ENCODE measurements at regions not wholly inside any gene's neighbourhood (a gene's known extent, or its start where the extent isn't known, plus 50 kb on each side); places are given as distances from the start of the nearest gene placed in this dataset.

DNA sequence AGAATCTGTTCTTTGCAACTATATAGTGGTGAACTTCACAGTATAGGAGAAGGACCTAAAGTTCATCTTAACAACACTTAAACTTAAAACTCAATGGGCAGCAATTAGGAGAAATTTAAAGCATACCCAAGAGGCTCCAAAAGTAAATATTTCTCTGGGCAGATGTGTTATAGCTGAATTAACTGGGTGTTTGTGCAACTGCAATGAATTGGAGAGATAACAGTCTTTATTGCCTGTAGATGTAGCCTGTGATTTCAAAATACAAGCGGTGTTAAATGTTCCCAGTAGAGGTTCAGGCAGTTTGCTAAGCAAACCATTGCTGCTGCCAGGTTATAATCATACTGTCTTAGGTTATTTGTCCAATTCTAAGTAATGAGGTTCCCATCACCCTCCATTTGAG lies 294.1 kb upstream of the MTNR1B start:
- DNase-seq, result no peak

DNA sequence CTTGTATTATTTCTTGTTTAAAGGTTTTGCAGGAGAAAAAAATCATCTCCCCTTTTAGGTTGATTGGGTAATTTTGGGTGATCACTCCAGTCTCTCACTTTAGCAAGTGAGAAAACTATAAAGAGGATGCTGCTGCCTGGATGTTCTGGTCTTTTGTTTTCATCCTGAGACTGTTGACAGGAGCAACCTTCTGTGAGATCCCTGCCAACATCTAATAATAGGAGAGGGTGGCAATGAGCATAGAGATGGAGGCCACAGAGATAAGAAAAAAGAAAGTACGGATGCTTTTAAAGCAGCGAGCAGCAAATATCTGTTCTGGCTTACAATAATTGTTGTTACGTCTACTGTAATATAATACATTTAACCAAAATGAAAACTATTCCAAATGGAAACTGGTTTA lies 293.6 kb upstream of the MTNR1B start:
- no peak for DNase-seq

DNA sequence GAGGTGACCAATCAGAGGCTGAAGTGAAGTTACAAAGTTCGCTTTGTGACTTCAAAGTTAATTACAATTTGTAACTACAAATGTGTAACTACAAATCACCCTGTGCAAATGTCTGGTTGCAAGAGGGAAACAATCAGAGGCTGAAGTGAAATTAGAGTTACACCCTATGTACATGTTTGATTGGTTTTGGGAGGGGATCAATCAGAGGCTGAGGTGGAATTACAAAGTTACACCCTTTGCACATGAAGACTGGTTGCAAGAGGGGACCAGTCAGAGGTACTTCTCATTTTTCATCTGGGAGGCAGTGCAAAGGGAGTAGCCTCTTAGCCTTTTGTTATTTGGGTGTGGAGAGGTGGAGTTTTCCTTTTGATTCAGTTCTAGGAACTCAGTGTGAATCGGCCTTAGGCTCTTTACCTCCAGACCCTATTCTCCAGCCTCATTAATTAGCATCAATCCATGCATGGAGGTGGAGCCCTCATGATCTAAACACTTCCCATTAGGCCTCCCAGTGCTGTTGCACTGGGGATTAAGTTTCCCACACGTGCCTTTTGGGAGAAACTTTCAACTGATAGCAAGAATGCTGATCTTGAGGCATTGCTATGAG lies 291.3 kb upstream of the MTNR1B start:
- no peak for DNase-seq

DNA sequence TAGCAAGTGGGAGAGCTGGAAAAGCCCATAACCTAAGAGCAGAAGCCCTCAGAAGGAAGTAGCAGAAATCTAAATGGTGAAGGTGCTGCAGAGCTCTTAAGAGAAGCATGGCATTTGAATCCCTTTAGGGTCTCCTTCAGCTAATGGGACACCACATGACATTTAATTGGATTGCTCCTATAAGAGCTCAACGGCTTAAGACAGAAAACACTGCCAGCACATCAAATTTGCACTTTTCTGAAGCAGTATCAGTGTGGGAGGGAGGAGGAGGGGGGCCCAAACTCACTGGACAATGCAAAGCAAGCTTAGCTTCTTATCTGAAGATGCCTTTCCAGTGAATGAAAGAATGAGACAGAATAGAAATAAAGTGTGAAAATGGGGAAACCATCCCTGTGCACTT lies 287.9 kb upstream of the MTNR1B start:
- DNase-seq, result no peak

DNA sequence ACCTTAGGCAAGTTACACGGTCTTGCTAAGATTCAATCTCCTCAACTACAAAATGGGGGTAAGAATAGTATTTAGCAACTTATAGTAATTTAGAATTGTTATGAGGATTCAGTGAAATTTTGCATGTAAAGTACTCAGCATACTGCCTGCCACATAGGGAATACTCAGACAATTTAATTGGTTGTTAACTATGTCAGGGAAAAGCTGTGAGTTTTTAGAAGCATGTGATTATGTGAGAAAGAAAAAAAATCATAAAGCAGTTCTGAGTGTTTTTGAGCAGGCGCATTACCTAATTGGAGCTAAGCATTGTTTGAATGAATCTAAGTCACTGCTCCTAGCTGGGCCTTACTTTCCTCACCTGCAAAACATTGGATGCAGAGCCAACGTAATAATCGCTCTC lies 287.3 kb upstream of the MTNR1B start:
- no peak for DNase-seq

DNA sequence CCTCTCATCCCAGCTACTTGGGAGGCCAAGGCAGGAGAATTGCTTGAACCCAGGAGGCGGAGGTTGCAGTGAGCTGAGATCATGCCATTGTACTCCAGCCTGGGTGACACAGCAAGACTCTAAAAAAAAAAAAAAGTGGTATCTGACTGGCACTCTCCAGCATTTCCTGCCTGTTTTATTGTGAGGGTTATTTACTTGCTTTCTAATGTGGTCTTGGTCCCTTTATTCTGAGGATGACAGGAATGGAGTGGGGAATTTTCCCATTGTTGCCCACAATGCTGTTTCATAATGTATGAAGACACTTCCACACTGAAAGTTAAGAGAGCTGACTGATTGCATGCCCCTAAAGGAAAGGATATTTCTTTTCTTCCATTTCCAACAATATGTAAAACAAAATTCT lies 286.5 kb upstream of the MTNR1B start:
- DNase-seq, result no peak

DNA sequence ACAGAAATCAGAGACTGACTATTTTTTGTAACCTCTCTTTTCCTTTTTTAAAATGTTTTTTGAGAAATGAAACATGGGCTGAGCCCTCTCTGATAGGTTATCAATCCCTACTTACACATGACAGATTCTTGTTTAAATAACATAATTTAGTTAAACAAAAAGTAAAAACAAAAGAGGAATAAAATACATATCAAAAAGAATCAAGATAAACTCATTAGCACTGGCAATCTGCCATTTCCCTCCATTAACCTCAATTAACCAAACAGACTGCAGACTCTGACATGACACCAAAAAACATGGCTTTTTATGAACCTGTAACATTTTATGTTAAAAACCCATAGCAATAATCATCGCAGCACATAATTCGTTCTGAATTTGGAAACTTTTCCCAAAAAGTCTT lies 284.4 kb upstream of the MTNR1B start:
- no peak for DNase-seq

DNA sequence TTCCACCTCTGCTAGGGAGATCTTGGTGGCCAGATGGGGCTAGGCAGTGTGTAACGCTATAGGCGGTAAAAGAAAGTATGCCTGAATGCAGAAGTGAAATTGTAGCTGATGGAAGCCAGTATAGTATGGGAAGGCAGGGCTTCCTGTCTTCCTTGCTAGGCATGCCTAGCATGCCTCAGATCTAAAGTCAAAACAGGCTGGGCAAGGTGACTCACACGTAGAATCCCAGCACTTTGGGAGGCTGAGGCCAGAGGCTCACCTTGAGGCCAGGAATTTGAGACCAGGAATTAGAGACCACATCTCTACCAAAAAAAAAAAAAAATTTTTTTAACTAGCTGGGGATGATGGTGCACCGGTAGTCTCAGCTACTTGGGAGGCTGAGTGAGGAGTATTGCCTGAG lies 281.7 kb upstream of the MTNR1B start:
- no peak for DNase-seq

DNA sequence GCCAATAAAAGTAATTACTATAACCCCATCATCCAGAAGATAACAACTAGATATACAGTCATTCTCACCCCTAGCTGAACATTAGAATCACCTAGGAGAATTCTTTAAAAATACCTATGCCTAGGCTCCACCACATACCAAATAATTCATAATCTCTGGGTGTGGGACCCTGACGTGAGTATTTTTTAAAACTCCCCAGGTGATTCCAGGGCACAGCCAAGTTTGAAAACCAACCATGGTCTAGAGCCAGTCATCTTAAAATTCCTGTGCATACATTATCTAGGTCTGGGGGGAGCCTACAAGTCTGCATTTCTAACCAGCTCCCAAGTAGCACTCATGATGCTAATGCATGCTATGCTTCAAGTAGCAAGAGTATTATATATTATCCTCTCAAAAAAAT lies 281.0 kb upstream of the MTNR1B start:
- no peak for DNase-seq

DNA sequence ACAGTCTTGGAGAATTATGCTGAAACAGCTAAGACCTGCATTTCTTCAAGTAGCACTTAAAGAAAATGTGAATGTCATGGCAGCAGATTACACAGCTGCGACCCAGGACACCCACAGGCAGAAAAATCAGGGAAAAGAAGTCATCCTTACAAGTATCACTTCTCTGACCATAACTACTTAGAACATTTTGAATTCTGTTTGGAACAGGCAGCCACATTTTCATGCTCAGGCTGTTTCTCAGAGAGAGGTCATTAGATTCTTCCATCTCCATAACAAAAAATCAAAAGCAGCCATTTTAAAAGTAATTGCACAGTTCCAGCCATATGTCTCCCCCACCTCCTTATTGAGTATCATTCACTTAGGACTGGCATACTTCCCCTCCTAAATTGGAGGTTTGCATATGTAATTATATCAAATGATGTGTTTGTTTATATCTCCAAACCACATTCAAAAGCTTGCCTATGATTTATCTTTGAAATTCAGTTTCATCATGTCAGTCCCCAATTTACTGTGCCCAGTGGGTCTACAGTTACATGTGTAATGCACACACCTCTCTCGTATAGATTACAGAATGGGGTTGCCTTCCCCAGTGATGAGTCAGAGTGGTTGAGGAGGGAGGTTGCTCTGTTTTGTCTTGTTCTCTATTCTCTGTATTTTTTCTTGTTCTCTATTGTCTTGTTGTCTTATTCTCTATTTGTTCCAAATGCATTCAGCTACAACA lies 276.5 kb upstream of the MTNR1B start:
- DNase-seq, result no peak

DNA sequence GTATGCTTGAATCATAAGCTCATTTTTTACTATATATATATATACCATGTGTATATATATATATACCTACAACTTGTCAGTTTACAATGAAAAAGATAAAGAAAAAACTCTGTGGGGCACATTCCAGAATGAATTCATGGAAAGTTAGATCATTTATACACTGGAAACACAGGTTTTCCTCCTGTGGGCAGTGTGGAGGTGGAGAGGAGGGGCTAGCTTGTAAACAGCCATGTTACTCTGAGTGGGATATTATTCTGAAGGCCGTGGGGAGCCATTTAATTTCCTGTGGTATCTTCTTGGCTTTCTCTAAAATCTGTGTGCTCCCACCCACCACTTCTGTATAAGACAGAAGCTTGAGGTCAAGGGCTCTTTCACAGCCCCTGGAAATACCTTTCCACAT lies 273.4 kb upstream of the MTNR1B start:
- DNase-seq, result no peak

DNA sequence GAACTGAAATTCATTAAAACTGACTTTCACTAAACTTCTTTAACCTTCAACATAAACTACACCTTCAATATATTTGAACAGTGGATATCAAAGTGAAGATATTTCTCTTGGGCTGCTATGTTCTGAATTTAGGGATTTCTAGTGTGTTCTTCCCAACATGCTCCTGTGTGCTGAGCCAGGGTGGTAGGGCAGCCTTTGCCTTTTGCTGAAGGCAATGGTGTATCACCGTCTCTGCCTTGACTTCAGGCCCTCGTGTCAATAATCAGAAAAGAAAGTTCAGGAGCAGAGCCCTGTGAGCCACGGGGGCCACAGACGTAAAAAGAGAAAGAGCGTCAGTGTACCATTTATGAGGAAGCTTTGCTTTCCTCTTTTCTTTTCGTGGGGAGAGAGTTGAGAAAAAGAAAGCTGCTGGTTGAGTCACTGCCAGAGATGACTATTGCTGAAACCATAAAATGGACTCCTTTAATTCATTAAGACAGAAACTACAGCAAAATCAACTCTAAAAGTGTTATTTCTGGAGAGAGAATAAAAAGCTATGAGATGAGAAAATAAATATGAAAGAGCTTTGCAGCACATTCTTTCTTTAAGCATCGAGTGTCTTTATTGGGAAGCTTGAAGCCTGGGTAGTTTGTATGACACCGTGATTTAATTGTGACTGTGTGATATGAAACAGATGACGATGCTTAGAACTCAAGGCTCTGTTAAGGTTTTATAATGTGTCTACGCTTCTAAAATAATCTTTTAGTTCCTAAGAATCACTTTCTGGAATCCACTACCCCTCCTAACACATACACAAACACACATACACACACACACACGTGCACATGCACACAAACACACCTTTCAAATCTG lies 271.8 kb upstream of the MTNR1B start:
- no peak for DNase-seq

DNA sequence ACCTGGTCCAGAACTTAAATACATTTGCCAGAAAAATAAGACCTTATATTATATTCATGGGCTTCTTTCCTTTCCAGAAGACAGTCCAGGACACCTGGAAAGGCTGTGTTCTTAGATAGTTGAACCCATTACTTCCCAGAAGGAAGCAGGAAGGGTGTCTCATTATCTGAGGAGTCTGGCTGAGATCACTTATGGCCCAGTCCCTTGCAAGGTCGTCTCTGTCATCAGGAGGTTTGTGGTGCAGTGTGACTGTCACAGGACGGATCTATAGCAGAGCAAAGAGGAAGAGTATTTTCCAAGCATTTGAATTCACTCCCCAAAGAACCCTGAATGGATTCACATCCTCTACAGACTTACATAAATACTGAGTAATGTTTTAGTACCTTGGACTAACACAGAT lies 270.7 kb upstream of the MTNR1B start:
- DNase-seq, result no peak

DNA sequence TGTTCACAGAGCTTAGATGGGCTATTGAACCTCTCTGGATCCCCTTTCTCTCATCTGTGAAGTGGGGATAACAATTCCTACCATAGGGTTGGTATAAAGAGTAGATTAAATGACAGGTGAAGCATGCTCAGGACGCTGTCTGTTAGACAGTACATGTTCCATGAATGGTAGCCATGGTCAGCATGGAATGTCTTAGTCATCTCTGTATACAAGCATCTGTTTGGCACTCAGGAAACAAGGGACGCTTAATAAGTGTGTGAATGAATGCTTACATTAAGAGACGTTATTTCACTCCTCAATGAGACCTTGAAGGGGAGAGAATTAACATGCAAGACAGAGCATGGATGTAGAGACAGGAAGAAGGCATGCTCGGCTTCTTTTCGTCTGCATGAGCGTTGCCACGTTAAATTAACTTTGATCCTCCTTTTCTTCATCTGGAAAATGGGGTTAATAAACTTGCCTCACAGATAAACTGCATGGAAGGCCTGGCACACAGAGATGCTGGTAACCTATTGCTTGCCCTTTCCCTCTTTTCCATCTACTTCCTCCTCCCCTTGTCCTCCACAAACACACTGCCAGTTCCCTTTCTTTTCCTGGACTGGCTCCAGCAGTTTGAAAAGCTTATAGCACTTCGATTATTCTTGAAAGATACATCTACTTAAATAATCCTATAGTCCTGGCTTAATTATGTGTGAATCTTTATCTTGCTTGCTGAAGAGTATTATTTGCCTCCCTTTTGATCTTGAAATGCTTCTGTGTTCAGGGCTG lies 267.2 kb upstream of the MTNR1B start:
- no peak for DNase-seq

DNA sequence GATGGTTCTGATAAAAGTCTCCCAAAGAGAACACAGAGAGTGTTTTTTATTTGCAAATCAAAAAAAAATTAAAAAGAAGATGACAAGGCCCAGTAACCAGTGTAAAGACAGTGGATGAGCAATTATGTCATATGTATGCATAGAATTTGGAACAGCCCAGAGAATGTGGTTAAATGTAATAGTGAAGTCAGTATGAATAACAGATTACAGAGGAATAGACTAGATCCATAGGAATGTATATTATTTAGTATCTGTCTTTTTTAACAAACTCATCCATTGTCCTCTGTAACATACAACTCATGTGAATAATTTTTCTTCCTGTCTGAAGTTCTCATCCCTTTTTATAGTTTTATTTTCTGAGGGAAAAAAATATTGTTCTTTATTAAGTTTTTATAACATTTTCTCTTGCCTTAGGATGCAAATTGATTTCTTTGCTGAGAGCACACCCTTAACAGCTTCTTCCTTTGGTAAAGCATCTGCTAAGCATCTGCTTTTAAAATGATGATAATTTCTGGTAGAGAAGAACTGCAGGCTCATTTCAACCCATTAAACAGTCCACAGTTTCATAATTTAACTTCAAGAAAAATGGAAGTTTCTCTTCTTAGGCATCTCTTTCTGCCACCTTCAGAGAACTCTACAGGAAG lies 266.5 kb upstream of the MTNR1B start:
- DNase-seq, result no peak

DNA sequence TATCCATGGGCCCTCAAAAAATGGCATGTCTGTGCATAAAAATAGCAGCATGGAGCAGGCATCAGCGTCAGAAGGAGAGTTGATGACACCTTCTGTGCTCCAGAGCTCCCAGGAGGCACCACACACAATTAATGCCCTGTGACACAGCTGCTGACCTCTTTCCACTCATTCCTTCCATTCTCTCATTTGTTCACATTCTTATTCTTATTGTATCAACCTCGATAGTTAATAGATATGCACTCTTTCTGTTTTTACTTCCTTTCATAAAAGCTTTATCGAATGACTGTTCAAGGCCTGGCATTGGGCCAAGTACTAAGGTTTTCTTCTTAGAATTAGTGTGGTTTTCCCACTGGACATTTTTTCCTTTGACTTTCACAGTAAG lies 266.0 kb upstream of the MTNR1B start:
- no peak for DNase-seq

DNA sequence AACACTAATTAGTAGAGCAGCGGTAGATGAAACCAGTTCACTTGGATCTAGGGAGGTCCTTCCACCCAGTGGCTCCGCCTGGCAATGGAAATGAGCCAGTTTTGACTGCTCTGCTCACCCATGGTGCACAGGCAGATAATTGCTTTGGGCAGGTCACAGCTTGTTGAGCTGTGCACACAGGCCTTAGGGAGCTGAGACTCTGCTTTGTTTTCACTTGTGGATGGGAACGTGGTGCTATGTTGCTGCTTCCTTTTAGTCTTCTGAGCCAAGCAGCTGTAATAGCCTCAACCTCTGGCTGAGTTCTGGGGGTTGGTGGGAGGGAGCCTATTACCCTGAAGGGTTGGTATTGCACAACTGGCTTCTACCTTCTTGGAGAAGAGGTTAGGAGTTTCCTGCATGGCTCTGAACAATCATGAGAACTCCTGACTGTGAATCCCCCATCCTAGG lies 262.3 kb upstream of the MTNR1B start:
- no peak for DNase-seq

DNA sequence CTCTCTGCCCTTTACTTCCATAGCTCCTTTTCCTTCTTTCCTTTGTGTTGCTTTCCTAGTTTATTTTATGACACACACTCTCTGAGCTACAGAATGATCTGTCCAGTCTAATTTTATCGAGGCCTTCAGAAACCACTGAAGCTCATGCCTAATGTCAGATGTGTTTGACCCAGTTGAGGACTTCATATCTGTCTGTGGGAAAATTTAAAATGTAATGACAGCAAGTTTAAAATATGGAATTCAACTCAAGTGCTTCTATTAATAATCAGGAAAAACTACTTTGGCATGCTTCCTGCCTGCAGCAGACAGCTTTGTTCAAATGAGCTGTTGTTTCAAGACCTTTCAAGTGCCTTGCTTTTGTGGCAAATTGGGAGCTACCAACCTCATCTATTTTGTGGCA lies 261.8 kb upstream of the MTNR1B start:
- no peak for DNase-seq

DNA sequence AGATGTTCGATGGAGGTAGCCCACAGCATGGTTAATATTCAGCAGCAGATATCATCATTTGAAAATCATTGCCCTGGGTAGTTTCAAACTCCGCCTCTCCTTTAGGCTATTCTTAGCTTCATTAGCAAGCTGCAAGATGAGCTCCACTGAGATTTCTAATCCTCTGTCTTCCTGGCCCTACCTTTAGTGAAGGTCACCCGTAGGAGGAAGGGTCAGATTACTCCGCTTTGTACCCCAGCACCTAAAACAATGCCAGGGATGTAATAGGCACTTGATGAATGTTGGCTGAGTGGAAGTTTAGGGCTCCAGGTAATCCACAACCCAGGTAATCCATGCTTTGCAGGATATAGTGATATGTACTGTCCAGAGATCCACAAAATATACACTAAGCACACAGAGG lies 260.1 kb upstream of the MTNR1B start:
- no peak for DNase-seq

DNA sequence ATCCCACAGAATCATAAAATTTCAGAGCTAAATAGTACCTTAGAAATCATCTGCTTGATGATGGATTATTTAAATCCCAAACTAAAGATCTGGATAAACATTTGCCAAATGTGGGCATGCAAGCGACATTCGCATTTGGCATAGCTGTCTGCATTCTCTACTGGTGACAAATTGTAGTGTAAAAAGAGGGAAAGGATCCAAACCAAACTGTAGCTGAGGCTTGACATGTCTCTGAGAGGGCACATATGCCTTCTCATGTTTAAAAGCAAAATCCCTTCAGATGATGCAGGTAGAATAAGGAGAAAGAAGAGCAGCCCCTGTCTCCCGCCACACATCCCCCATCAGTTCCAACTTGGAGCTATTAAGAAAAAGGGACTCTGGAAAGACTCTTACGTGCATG lies 257.5 kb upstream of the MTNR1B start:
- no peak for DNase-seq

DNA sequence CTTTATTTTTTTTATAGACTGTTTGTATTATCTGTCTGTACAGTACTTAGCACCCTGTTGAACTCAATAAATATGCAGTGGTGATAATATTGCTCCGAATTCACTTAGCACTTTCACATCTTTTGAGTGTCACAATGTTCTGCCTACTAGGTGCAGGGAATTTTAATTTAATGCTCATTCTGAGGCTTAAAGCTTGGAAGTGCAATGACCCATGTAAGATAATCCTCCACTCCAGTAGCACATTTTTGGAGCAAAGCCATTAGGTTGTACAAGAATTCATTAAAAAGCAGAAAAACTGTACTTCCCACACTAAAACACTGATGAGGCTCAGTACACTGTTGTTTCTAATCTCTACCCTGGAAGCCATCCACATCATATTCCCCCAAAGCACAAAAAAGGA lies 255.3 kb upstream of the MTNR1B start:
- DNase-seq, result no peak

DNA sequence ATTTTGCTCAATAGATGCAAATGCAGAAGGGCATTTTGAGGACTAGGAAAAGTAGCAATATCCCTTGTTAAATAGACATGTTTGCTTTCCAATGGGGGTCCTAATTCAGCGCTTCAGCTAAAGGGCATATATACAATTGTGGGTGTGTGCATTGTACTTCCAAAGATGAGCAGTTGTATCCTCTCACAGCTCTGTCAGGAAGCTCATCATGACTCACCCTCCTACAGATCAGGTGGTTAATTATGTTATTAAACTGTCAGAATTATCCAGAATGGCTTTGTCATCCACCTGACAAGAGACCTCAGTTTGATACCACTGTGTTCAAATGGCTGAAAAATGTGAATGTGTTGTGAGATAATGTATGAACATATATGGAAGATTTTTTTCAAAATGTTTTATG lies 252.2 kb upstream of the MTNR1B start:
- DNase-seq, result no peak

DNA sequence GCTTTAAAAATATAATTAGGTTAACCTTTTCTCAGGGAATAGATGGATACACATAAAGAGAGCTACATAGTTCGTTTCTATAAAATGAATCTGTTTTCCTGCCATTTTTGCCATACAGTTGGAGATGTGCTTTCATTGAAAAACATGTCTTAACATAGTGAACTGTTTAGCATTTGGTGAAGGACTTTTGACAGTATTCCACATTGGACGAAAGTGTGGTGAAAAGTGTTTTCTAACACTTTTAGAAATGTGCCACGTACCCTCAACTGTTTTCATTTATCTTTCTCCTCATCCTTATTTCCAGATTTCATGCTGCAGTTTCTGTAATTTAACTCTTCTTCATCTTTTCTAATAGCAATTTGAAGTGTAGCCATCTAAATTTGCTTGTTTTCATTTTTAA lies 249.1 kb upstream of the MTNR1B start:
- DNase-seq, result no peak
